IMR-90 (cell line): ENCODE measurements at regions not wholly inside any gene's neighbourhood (a gene's known extent, or its start where the extent isn't known, plus 50 kb on each side); places are given as distances from the start of the nearest gene placed in this dataset.

Experiments used
- ATAC-seq: fragments of 200-7000 bp; cut with Tn5 transposase; 2 replicates; pipeline ENCODE4 v1.9.1; 2020; ENCODE audit warnings: low read depth, mild to moderate bottlenecking, moderate library complexity
- BruUV-seq: library from RNA; stranded (reverse); fragments of 400-500 nt; replicated peaks from 2 replicates; lab custom pipeline; 2021; lab: Mats Ljungman, UMichigan
- CTCF ChIA-PET: fragments of 300-600 bp; formaldehyde crosslinking; extraction: SDS; loops from one replicate; lab custom pipeline; 2021; ENCODE audit warnings: antibody characterized with exemption; lab: Yijun Ruan, JAX
- POLR2A ChIA-PET: fragments of 300-600 bp; sonication (Branson Sonifier 250); formaldehyde crosslinking; loops from one replicate; lab custom pipeline; 2022; ENCODE audit warnings: antibody characterized with exemption; ENCODE audit not compliant: unreplicated experiment; lab: Charles Lee
- DNase-seq: peaks from one replicate; pipeline ENCODE4 v3.0.0; 2013
- H2AFZ ChIP-seq: replicated peaks from 2 replicates; pipeline ENCODE3; 2013; ENCODE audit warnings: low read length, mild to moderate bottlenecking; ENCODE audit not compliant: poor library complexity
- H2AK5ac ChIP-seq: 2 replicates; pipeline ENCODE4 v1.6.1; 2013; ENCODE audit warnings: low read depth, low read length, inconsistent platforms
- H2AK9ac ChIP-seq: replicated peaks from 2 replicates; pipeline ENCODE3; 2013; ENCODE audit warnings: mild to moderate bottlenecking, low read depth, low read length, moderate library complexity; ENCODE audit not compliant: poor library complexity
- H2BK120ac ChIP-seq: 2 replicates; pipeline ENCODE4 v1.6.1; 2013; ENCODE audit warnings: low read depth, low read length, inconsistent platforms
- H2BK15ac ChIP-seq: 3 replicates; pipeline ENCODE4 v1.6.1; 2013; ENCODE audit warnings: low read depth, low read length, inconsistent platforms
- H2BK20ac ChIP-seq: 2 replicates; pipeline ENCODE4 v1.6.1; 2013; ENCODE audit warnings: low read depth, mild to moderate bottlenecking, inconsistent platforms, low read length, moderate library complexity
- H2BK5ac ChIP-seq: 2 replicates; pipeline ENCODE4 v1.6.1; 2013; ENCODE audit warnings: mild to moderate bottlenecking, low read depth, low read length, inconsistent platforms; ENCODE audit not compliant: poor library complexity, severe bottlenecking
- H3K14ac ChIP-seq: replicated peaks from 2 replicates; pipeline ENCODE4 v1.6.1; 2013; ENCODE audit warnings: low read depth, low read length, inconsistent platforms
- H3K18ac ChIP-seq: 2 replicates; pipeline ENCODE4 v1.6.1; 2013; ENCODE audit warnings: low read depth, low read length, control low read depth
- H3K23ac ChIP-seq: 2 replicates; pipeline ENCODE4 v1.6.1; 2013; ENCODE audit warnings: low read depth, low read length, inconsistent platforms
- H3K27ac ChIP-seq: 2 replicates; pipeline ENCODE4 v1.5.1; 2013; ENCODE audit warnings: mild to moderate bottlenecking, control low read depth, low read length; ENCODE audit not compliant: insufficient read depth
- H3K27me3 ChIP-seq: 2 replicates; pipeline ENCODE4 v1.6.1; 2013; ENCODE audit warnings: low read length; ENCODE audit not compliant: control insufficient read depth, insufficient read depth
- H3K36me3 ChIP-seq: 2 replicates; pipeline ENCODE4 v1.6.1; 2013; ENCODE audit warnings: low read length, mixed read lengths; ENCODE audit not compliant: control insufficient read depth, insufficient read depth
- H3K4ac ChIP-seq: 2 replicates; pipeline ENCODE4 v1.6.1; 2013; ENCODE audit warnings: low read depth, low read length, inconsistent platforms
- H3K4me1 ChIP-seq: 2 replicates; pipeline ENCODE4 v1.6.1; 2013; ENCODE audit warnings: low read length, mixed read lengths; ENCODE audit not compliant: control insufficient read depth, insufficient read depth
- H3K4me2 ChIP-seq: 2 replicates; pipeline ENCODE4 v1.6.1; 2013; ENCODE audit warnings: low read depth, mild to moderate bottlenecking, control low read depth, low read length, moderate library complexity
- H3K4me3 ChIP-seq: 2 replicates; pipeline ENCODE4 v1.5.1; 2013; ENCODE audit warnings: low read depth, mild to moderate bottlenecking, control low read depth, low read length, moderate library complexity; ENCODE audit not compliant: insufficient read depth
- H3K56ac ChIP-seq: 2 replicates; pipeline ENCODE4 v1.6.1; 2013; ENCODE audit warnings: low read length, inconsistent platforms; ENCODE audit not compliant: insufficient read depth; ENCODE audit errors: extremely low read depth
- H3K79me1 ChIP-seq, 2 experiments: 2 replicates each; pipeline ENCODE4 v1.6.1; 2013; ENCODE audit warnings: low read length in 2 of 2, inconsistent platforms in 1 of 2, low read depth in 1 of 2
- H3K9ac ChIP-seq: 2 replicates; pipeline ENCODE4 v1.6.1; 2013; ENCODE audit warnings: low read depth, low read length, control low read depth
- H3K9me1 ChIP-seq: 2 replicates; pipeline ENCODE4 v1.6.1; 2013; ENCODE audit warnings: low read length, inconsistent platforms; ENCODE audit not compliant: insufficient read depth
- H3K9me3 ChIP-seq: 2 replicates; pipeline ENCODE4 v1.6.1; 2013; ENCODE audit warnings: low read length; ENCODE audit not compliant: control insufficient read depth, insufficient read depth
- H4K20me1 ChIP-seq: 2 replicates; pipeline ENCODE4 v1.6.1; 2013; ENCODE audit warnings: low read length, inconsistent platforms; ENCODE audit not compliant: insufficient read depth
- H4K5ac ChIP-seq: 2 replicates; pipeline ENCODE4 v1.6.1; 2013; ENCODE audit warnings: mild to moderate bottlenecking, low read depth, low read length, control low read depth
- H4K8ac ChIP-seq, 2 experiments: 2 replicates each; pipeline ENCODE4 v1.6.1; 2013; ENCODE audit warnings: low read depth in 2 of 2, low read length in 2 of 2, control low read depth in 1 of 2, inconsistent platforms in 1 of 2
- H4K91ac ChIP-seq: 2 replicates; pipeline ENCODE4 v1.6.1; 2013; ENCODE audit warnings: low read depth, low read length, inconsistent platforms; ENCODE audit not compliant: insufficient read depth
- BHLHE40 ChIP-seq: fragments of 150-350 bp; IDR thresholded peaks from 2 replicates; pipeline ENCODE4 v1.6.1; 2016; ENCODE audit warnings: mild to moderate bottlenecking, low read depth, low read length
- CEBPB ChIP-seq: IDR thresholded peaks from 2 replicates; pipeline ENCODE4 v1.6.1; 2012; ENCODE audit warnings: low read depth, low read length, improper control_type of control experiment
- FOS ChIP-seq: fragments of 150-350 bp; IDR thresholded peaks from 2 replicates; pipeline ENCODE4 v1.6.1; 2016; ENCODE audit warnings: low read depth, low read length
- MAFK ChIP-seq: IDR thresholded peaks from 2 replicates; pipeline ENCODE4 v1.6.1; 2012; ENCODE audit warnings: low read depth, low read length, improper control_type of control experiment
- MAZ ChIP-seq: IDR thresholded peaks from 2 replicates; pipeline ENCODE4 v1.6.1; 2012; ENCODE audit warnings: low read depth, mild to moderate bottlenecking, low read length, improper control_type of control experiment, moderate library complexity, borderline replicate concordance
- MXI1 ChIP-seq: IDR thresholded peaks from 2 replicates; pipeline ENCODE4 v1.6.1; 2012; ENCODE audit warnings: low read depth, mild to moderate bottlenecking, low read length, moderate library complexity, borderline replicate concordance
- NFE2L2 ChIP-seq: fragments of 150-350 bp; IDR thresholded peaks from 2 replicates; pipeline ENCODE4 v1.6.1; 2016; ENCODE audit warnings: low read depth, mild to moderate bottlenecking, low read length
- RAD21 ChIP-seq: IDR thresholded peaks from 2 replicates; pipeline ENCODE4 v1.6.1; 2012; ENCODE audit warnings: low read length, improper control_type of control experiment
- RCOR1 ChIP-seq: IDR thresholded peaks from 2 replicates; pipeline ENCODE4 v1.6.1; 2012; ENCODE audit warnings: mild to moderate bottlenecking, low read length, improper control_type of control experiment; ENCODE audit not compliant: insufficient replicate concordance
- RFX5 ChIP-seq: IDR thresholded peaks from 2 replicates; pipeline ENCODE4 v1.8.0; 2012; ENCODE audit warnings: low read depth, mild to moderate bottlenecking, low read length, moderate library complexity
- SMC3 ChIP-seq: fragments of 150-350 bp; IDR thresholded peaks from 2 replicates; pipeline ENCODE4 v1.6.1; 2016; ENCODE audit warnings: low read depth, mild to moderate bottlenecking, antibody characterized with exemption, low read length, moderate library complexity
- WGBS, 2 experiments: methylation state at CpG; one replicate each; pipeline versions ENCODE4 v1.1.5 to v1.1.7; 2013; ENCODE audit warnings: missing lambda C conversion rate in 2 of 2; ENCODE audit not compliant: insufficient read length in 1 of 2; ENCODE audit errors: extremely low coverage in 2 of 2; 5-methylcytosine and 5-hydroxymethylcytosine counted together
- dilution Hi-C: fragments of 300-500 bp; cut with HindIII; formaldehyde crosslinking; loops from one replicate; pipeline ENCODE4 v1.14.3; 2018; ENCODE audit warnings: low sequenced_read_pairs; ENCODE audit not compliant: unreplicated experiment
- in situ Hi-C: fragments of 300-500 bp; cut with MboI; formaldehyde crosslinking; loops from 3 replicates; pipeline ENCODE4 v1.14.3; 2019; ENCODE audit warnings: low sequenced_read_pairs, inconsistent platforms, mixed read lengths
- intact Hi-C: fragments of 100-400 bp; cut with micrococcal nuclease; formaldehyde crosslinking; loops from 2 replicates; pipeline ENCODE4 v1.10.0; 2022
- TF ChIP-seq, protein P1 (sequence below): fragments of 150-350 bp; IDR thresholded peaks from 2 replicates; pipeline ENCODE4 v1.6.1; 2016; ENCODE audit warnings: low read depth, mild to moderate bottlenecking, low read length, moderate library complexity, borderline replicate concordance
- TF ChIP-seq, protein P2 (sequence below): fragments of 150-350 bp; IDR thresholded peaks from 2 replicates; pipeline ENCODE4 v1.6.1; 2017; ENCODE audit warnings: mild to moderate bottlenecking, antibody characterized with exemption, low read length, low read depth

DNA sequence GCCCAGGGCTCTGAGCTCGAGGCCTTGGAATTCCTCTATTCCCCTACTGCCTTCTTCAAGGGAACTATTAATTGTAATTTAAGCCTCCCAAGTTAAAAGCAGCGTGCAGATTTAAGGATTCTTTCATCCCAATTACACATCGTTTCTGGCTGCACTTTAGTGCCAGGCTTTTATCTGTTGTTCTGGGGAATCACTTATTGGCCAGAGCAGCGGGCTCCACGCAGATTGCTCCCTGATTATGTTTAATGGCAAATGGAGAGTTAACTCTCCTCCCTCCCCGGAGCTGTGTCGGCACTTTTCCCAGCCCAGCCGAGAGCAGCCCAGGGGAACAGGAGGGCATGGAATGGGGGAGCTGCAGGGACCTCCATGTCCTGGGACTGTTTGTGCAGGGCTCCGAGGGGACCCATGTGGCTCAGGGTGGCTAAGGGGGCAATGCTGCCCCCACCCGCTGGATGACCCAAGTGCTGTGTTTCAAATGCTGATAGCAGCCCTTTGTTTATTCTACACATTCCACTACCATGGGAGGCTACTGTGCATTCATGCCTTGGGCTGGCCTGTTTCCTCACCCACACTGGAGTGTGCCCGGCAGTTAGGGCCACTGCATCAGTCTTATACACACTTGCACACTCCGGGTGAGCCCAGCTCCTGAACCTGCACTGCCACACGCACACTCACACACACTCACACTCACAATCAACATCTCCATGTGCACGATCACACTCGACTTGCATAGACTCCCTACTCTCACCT is 93.3 kb upstream of the POU3F1 start (continued):
- TF ChIP-seq MXI1: no peak

DNA sequence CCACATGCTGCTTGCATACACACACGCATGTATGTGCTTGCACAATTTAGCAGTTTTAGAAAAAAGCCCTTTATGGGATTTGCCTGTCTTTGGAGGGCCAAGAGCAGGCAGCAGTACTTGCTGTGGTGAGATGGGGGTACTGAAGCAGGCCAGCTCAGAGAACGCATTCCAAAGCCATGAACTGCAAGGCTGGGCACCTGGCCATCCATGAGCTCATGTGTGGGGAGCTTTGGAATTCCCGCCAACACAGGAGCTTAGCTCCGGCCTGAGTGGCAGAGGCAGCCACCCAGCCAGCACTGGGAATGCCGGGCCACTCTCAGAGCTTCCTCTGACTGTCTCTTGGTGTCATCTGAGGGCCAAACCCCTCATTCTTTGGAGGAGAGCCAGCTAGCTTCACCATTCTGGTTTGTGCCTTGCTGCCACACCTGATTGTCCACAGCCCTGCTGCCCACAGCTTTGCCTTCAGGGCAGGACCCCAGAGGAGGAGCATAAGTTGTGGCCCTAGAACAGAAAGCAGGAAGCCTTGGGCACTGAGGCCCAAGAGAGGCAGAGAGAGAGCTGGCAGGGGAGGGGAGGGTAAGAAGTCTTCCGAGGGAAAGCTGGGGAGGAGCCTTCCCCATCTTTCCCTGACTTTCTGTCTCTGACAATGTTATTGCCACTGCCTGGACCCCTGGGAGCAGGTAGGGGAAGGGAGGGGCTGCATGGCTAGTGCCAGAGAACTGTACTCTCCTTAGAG is 92.1 kb upstream of the POU3F1 start:
- CTCF ChIA-PET: interaction anchor here (0.6 to 1.1 kb wide), 6 partner anchors 8 to 104 kb away, joined by 3 read pairs; no protein-coding TSS in a partner anchor
- dilution Hi-C loops: no loop called here
- no peak overlapping the region for H4K5ac ChIP-seq
- no peak for TF ChIP-seq SMC3
- TF ChIP-seq RAD21: peak; percentile 47
- no peak for TF ChIP-seq RFX5
- TF ChIP-seq, protein P1, sequence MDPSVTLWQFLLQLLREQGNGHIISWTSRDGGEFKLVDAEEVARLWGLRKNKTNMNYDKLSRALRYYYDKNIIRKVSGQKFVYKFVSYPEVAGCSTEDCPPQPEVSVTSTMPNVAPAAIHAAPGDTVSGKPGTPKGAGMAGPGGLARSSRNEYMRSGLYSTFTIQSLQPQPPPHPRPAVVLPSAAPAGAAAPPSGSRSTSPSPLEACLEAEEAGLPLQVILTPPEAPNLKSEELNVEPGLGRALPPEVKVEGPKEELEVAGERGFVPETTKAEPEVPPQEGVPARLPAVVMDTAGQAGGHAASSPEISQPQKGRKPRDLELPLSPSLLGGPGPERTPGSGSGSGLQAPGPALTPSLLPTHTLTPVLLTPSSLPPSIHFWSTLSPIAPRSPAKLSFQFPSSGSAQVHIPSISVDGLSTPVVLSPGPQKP: no peak
- TF ChIP-seq MXI1: 0 out of 2 replicates have a peak, but pooled peaks have one; percentile 23
- TF ChIP-seq CEBPB: peak; percentile 51
- peak; percentile 44; the same call in 1 of the 2 replicates for TF ChIP-seq FOS
- peak; percentile 21; the same call in 1 of the 2 replicates for TF ChIP-seq MAZ
- TF ChIP-seq MAFK: no peak
- TF ChIP-seq, protein P2, sequence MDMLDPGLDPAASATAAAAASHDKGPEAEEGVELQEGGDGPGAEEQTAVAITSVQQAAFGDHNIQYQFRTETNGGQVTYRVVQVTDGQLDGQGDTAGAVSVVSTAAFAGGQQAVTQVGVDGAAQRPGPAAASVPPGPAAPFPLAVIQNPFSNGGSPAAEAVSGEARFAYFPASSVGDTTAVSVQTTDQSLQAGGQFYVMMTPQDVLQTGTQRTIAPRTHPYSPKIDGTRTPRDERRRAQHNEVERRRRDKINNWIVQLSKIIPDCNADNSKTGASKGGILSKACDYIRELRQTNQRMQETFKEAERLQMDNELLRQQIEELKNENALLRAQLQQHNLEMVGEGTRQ: no peak
- TF ChIP-seq BHLHE40: no peak
- no peak for TF ChIP-seq NFE2L2
- no peak for TF ChIP-seq RCOR1

More for the DNA sequence above, 92.1 kb upstream of the POU3F1 start:
- DNase-seq: peak; percentile 97
- H3K9ac ChIP-seq: no peak overlapping the region
- H3K23ac ChIP-seq: no peak overlapping the region
- H3K9me3 ChIP-seq: no peaks in the 10 kb centered on the region
- H3K4me1 ChIP-seq: peaks cover 11% of the 10 kb centered on the region
- no peak overlapping the region; the same call in 1 of the 2 replicates for H3K4ac ChIP-seq
- no peak overlapping the region for H2AK5ac ChIP-seq
- peaks cover 6% of the 10 kb centered on the region; the same call in 1 of the 2 replicates for H3K9me1 ChIP-seq
- no peaks in the 10 kb centered on the region for H4K20me1 ChIP-seq
- peak overlapping the region; percentile 28; the same call in 1 of the 2 replicates for H3K4me2 ChIP-seq
- no peaks in the 10 kb centered on the region for H3K79me1 ChIP-seq
- in situ Hi-C loops: no loop called here
- H2AK9ac ChIP-seq: no peak overlapping the region
- no peak overlapping the region for H2BK20ac ChIP-seq
- H2AFZ ChIP-seq: peak overlapping the region; percentile 63
- H2BK120ac ChIP-seq: no peak overlapping the region; the same call in 1 of the 2 replicates
- peaks cover 43% of the 10 kb centered on the region for H3K27me3 ChIP-seq
- no peaks in the 10 kb centered on the region for H3K36me3 ChIP-seq
- peak; percentile 89 for ATAC-seq
- no peak overlapping the region for H2BK5ac ChIP-seq
- POLR2A ChIA-PET: no interaction called here
- H3K14ac ChIP-seq: no peak overlapping the region
- 0% methylated on average over 4 of the region's 6 CpGs; no CpG with 5 or more reads in 1 of the 2 experiments for WGBS, 2 experiments
- H3K18ac ChIP-seq: no peak overlapping the region
- no peak overlapping the region for H4K8ac ChIP-seq
- H3K27ac ChIP-seq: no peak overlapping the region
- H3K56ac ChIP-seq: no peak overlapping the region
- intact Hi-C loops: no loop called here
- no TSS peak for BruUV-seq
- no peak overlapping the region for H4K91ac ChIP-seq
- no peak overlapping the region for H3K4me3 ChIP-seq
- no peak overlapping the region for H2BK15ac ChIP-seq
